H9 (cell line): ENCODE measurements at regions not wholly inside any gene's neighbourhood (a gene's known extent, or its start where the extent isn't known, plus 50 kb on each side); places are given as distances from the start of the nearest gene placed in this dataset.

Experiments
- DNase-seq: peaks from one replicate; pipeline ENCODE4 v3.0.0-alpha.2; 2017
- H2AFZ ChIP-seq: one replicate; pipeline ENCODE4 v1.6.1; 2013; ENCODE audit warnings: mild to moderate bottlenecking, low read length, control low read depth, moderate library complexity
- H2AK5ac ChIP-seq: 2 replicates; pipeline ENCODE4 v1.6.1; 2013; ENCODE audit warnings: low read length, control low read depth, mixed read lengths; ENCODE audit not compliant: insufficient read length
- H2BK120ac ChIP-seq: one replicate; pipeline ENCODE4 v1.6.1; 2013; ENCODE audit warnings: low read depth, mild to moderate bottlenecking, low read length, control low read depth, inconsistent platforms; ENCODE audit not compliant: poor library complexity, severe bottlenecking
- H2BK12ac ChIP-seq: 2 replicates; pipeline ENCODE4 v1.6.1; 2013; ENCODE audit warnings: low read length, control low read depth, mixed read lengths, low read depth; ENCODE audit not compliant: insufficient read length
- H2BK15ac ChIP-seq: 2 replicates; pipeline ENCODE4 v1.6.1; 2013; ENCODE audit warnings: low read depth, low read length, control low read depth
- H2BK20ac ChIP-seq: one replicate; pipeline ENCODE4 v1.6.1; 2013; ENCODE audit warnings: low read depth, mild to moderate bottlenecking, low read length, control low read depth, inconsistent platforms; ENCODE audit not compliant: poor library complexity, severe bottlenecking
- H2BK5ac ChIP-seq: 2 replicates; pipeline ENCODE4 v1.6.1; 2013; ENCODE audit warnings: low read length, control low read depth, mixed read lengths; ENCODE audit not compliant: insufficient read length
- H3K14ac ChIP-seq: 2 replicates; pipeline ENCODE4 v1.6.1; 2013; ENCODE audit warnings: low read length, control low read depth; ENCODE audit not compliant: insufficient read depth
- H3K18ac ChIP-seq: 2 replicates; pipeline ENCODE4 v1.6.1; 2013; ENCODE audit warnings: low read depth, mild to moderate bottlenecking, mixed read lengths, low read length, control low read depth; ENCODE audit not compliant: insufficient read length
- H3K23ac ChIP-seq: 2 replicates; pipeline ENCODE4 v1.6.1; 2013; ENCODE audit warnings: low read length, control low read depth, mixed read lengths, low read depth; ENCODE audit not compliant: insufficient read length
- H3K23me2 ChIP-seq: 2 replicates; pipeline ENCODE4 v1.6.1; 2013; ENCODE audit warnings: low read depth, mild to moderate bottlenecking, mixed read lengths, low read length, control low read depth; ENCODE audit not compliant: insufficient read length, poor library complexity, severe bottlenecking
- H3K27ac ChIP-seq: 2 replicates; pipeline ENCODE4 v1.5.1; 2013; ENCODE audit warnings: low read length, control low read depth, mixed read lengths, low read depth; ENCODE audit not compliant: insufficient read length
- H3K27me3 ChIP-seq: 2 replicates; pipeline ENCODE4 v1.6.1; 2013; ENCODE audit warnings: low read length, control low read depth, inconsistent platforms; ENCODE audit not compliant: insufficient read depth
- H3K4ac ChIP-seq: 2 replicates; pipeline ENCODE4 v1.6.1; 2013; ENCODE audit warnings: low read depth, mild to moderate bottlenecking, control low read depth, inconsistent platforms, low read length, moderate library complexity
- H3K4me1 ChIP-seq: 2 replicates; pipeline ENCODE4 v1.6.1; 2013; ENCODE audit warnings: low read length, control low read depth, inconsistent platforms; ENCODE audit not compliant: insufficient read depth
- H3K4me2 ChIP-seq: 2 replicates; pipeline ENCODE4 v1.6.1; 2013; ENCODE audit warnings: low read length, control low read depth, mixed read lengths; ENCODE audit not compliant: insufficient read length, insufficient read depth
- H3K56ac ChIP-seq: 2 replicates; pipeline ENCODE4 v1.6.1; 2013; ENCODE audit warnings: low read depth, mild to moderate bottlenecking, mixed read lengths, low read length, control low read depth; ENCODE audit not compliant: insufficient read length
- H3K79me1 ChIP-seq: 2 replicates; pipeline ENCODE4 v1.6.1; 2013; ENCODE audit warnings: low read depth, mild to moderate bottlenecking, moderate library complexity, low read length, control low read depth, inconsistent platforms; ENCODE audit not compliant: insufficient read depth, poor library complexity, severe bottlenecking
- H3K79me2 ChIP-seq: 2 replicates; pipeline ENCODE4 v1.6.1; 2013; ENCODE audit warnings: low read length, control low read depth, inconsistent platforms; ENCODE audit not compliant: insufficient read depth
- H3K9ac ChIP-seq: 2 replicates; pipeline ENCODE4 v1.6.1; 2013; ENCODE audit warnings: low read length, control low read depth, mixed read lengths; ENCODE audit not compliant: insufficient read length; ENCODE audit errors: extremely low read depth
- H3K9me3 ChIP-seq: one replicate; pipeline ENCODE4 v1.6.1; 2013; ENCODE audit warnings: low read depth, low read length, inconsistent platforms; ENCODE audit not compliant: control insufficient read depth
- H3T11ph ChIP-seq: one replicate; pipeline ENCODE4 v1.6.1; 2013; ENCODE audit warnings: mild to moderate bottlenecking, low read length, control low read depth, inconsistent platforms
- H4K20me1 ChIP-seq: one replicate; pipeline ENCODE4 v1.6.1; 2013; ENCODE audit not compliant: control insufficient read depth, insufficient read length, insufficient read depth
- H4K5ac ChIP-seq: 2 replicates; pipeline ENCODE4 v1.6.1; 2013; ENCODE audit warnings: low read depth, mild to moderate bottlenecking, mixed read lengths, low read length, control low read depth; ENCODE audit not compliant: insufficient read length
- H4K8ac ChIP-seq: replicated peaks from 2 replicates; pipeline ENCODE4 v1.6.1; 2013; ENCODE audit warnings: low read length, control low read depth, mixed read lengths, low read depth; ENCODE audit not compliant: insufficient read length
- H4K91ac ChIP-seq: 2 replicates; pipeline ENCODE4 v1.6.1; 2013; ENCODE audit warnings: low read depth, mild to moderate bottlenecking, moderate library complexity, mixed read lengths, low read length, control low read depth; ENCODE audit not compliant: insufficient read length
- H3K27ac Mint-ChIP-seq, 3 experiments: 2 replicates in 2 of 3; 3 replicates in 1 of 3; pipeline ENCODE4 v1.8.0; 2020 to 2021; ENCODE audit warnings: mixed read lengths in 3 of 3, mild to moderate bottlenecking in 1 of 3, moderate library complexity in 1 of 3
- H3K27me3 Mint-ChIP-seq: 2 replicates; pipeline ENCODE4 v1.8.0; 2021; ENCODE audit warnings: low read depth, mild to moderate bottlenecking, moderate library complexity, mixed read lengths
- H3K36me3 Mint-ChIP-seq, 3 experiments: 2 replicates in 2 of 3; 3 replicates in 1 of 3; pipeline ENCODE4 v1.8.0; 2020 to 2021; ENCODE audit warnings: low read depth in 3 of 3, mixed read lengths in 3 of 3; ENCODE audit not compliant: insufficient read depth in 1 of 3
- H3K4me1 Mint-ChIP-seq, 2 experiments: 2 replicates each; pipeline ENCODE4 v1.8.0; 2020; ENCODE audit warnings: mixed read lengths in 2 of 2
- H3K4me3 Mint-ChIP-seq, 2 experiments: 2 replicates in 1 of 2; 3 replicates in 1 of 2; pipeline ENCODE4 v1.8.0; 2020 to 2021; ENCODE audit warnings: mild to moderate bottlenecking in 2 of 2, mixed read lengths in 2 of 2, moderate library complexity in 1 of 2
- H3K9me3 Mint-ChIP-seq, 2 experiments: 2 replicates in 1 of 2; 3 replicates in 1 of 2; pipeline ENCODE4 v1.8.0; 2020; ENCODE audit warnings: mild to moderate bottlenecking in 2 of 2, mixed read lengths in 2 of 2, moderate library complexity in 1 of 2
- WGBS: extraction: QIAGEN DNeasy Blood & Tissue Kit; methylation state at CpG from one replicate; pipeline ENCODE4 v1.1.7; 2013; ENCODE audit warnings: missing lambda C conversion rate, low lambda C conversion rate, mixed read lengths; ENCODE audit not compliant: insufficient read length; ENCODE audit errors: extremely low coverage; 5-methylcytosine and 5-hydroxymethylcytosine counted together
- TF ChIP-seq, protein P1 (sequence below): fragments of 200-600 bp; sonication (generic); conservative IDR thresholded peaks from 3 replicates; pipeline ENCODE4 v1.8.0; 2021; ENCODE audit warnings: antibody characterized with exemption, mild to moderate bottlenecking

DNA sequence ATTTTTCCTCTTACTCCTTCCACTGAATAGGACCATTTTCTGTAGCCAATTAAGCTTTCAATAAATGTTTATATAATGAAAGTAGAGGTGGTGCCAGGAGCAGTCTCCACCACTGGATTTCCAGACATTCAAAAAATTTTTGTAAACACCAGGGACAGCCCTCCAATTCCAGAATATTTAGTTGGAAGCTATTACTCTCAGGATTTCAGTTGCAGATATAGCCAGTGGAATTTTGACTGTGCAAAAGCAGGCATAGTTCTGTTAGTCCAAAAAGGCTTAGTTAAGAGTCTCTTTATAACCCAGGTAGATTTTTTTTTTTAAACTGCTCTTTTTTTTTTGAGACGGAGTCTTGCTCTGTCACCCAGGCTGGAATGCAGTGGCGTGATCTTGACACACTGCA lies 138.1 kb upstream of the DMRT1 start:
- DNase-seq = no peak
- Histone ChIP-seq H4K20me1 (no peaks in the 10 kb centered on the region), H2AK5ac (no peak overlapping the region), H3K23me2 (peaks cover 5% of the 10 kb centered on the region), H3K9me3 (no peaks in the 10 kb centered on the region), H2BK5ac (no peak overlapping the region), H3T11ph (no peak overlapping the region), H3K27ac (no peak overlapping the region), H2BK12ac (no peak overlapping the region), H4K91ac (no peak overlapping the region), H3K79me2 (no peaks in the 10 kb centered on the region), H2AFZ (no peak overlapping the region), H3K4ac (no peak overlapping the region), H3K56ac (no peak overlapping the region), H3K9ac (no peak overlapping the region), H3K18ac (no peak overlapping the region), H4K5ac (no peak overlapping the region), H3K14ac (no peak overlapping the region), H4K8ac (no peak overlapping the region), H2BK120ac (no peak overlapping the region), H3K4me1 (no peaks in the 10 kb centered on the region), H2BK20ac (no peak overlapping the region), H3K23ac (no peak overlapping the region), H2BK15ac (no peak overlapping the region), H3K27me3 (no peaks in the 10 kb centered on the region), H3K4me2 (no peak overlapping the region), H3K79me1 (no peaks in the 10 kb centered on the region)
- Mint-ChIP-seq H3K27me3 (peaks cover 8% of the 10 kb centered on the region), H3K27ac (no peak overlapping the region), H3K9me3 (no peaks in the 10 kb centered on the region), H3K4me1 (peaks cover 33 to 37% of the 10 kb centered on the region in 2 experiments), H3K4me3 (no peak overlapping the region), H3K36me3 (no peaks in the 10 kb centered on the region)
- no CpG with 5 or more reads among the region's 2 CpGs for WGBS
- TF ChIP-seq, protein P1, sequence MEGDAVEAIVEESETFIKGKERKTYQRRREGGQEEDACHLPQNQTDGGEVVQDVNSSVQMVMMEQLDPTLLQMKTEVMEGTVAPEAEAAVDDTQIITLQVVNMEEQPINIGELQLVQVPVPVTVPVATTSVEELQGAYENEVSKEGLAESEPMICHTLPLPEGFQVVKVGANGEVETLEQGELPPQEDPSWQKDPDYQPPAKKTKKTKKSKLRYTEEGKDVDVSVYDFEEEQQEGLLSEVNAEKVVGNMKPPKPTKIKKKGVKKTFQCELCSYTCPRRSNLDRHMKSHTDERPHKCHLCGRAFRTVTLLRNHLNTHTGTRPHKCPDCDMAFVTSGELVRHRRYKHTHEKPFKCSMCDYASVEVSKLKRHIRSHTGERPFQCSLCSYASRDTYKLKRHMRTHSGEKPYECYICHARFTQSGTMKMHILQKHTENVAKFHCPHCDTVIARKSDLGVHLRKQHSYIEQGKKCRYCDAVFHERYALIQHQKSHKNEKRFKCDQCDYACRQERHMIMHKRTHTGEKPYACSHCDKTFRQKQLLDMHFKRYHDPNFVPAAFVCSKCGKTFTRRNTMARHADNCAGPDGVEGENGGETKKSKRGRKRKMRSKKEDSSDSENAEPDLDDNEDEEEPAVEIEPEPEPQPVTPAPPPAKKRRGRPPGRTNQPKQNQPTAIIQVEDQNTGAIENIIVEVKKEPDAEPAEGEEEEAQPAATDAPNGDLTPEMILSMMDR = no peak
